Peyer's patch (tissue), 4 donors: ENCODE measurements at regions not wholly inside any gene's neighbourhood (a gene's known extent, or its start where the extent isn't known, plus 50 kb on each side); places are given as distances from the start of the nearest gene placed in this dataset.
"Not testable (repeated sequence)": the region's sequence is repeated elsewhere in the genome, so short reads cannot be mapped to it uniquely, and the experiment has no call there.

ENCODE experiments used
- DNase-seq, 3 donors: peaks; one replicate each; pipeline ENCODE4 v3.0.0-alpha.2; 2017 to 2019
- H3K27ac ChIP-seq, 4 donors: fragments of 200-600 bp; sonication (generic); one replicate each; pipeline ENCODE4 v1.5.1; 2016 to 2019
- H3K27me3 ChIP-seq, 2 donors: fragments of 200-600 bp; sonication (generic); one replicate each; pipeline ENCODE4 v1.5.1; 2019
- H3K36me3 ChIP-seq, 3 donors: fragments of 200-600 bp; sonication (generic); one replicate each; pipeline ENCODE4 v1.5.1; 2016 to 2019
- H3K4me1 ChIP-seq, 4 donors: fragments of 200-600 bp; sonication (generic); one replicate each; pipeline ENCODE4 v1.5.1; 2016 to 2019
- H3K4me3 ChIP-seq, 4 donors: fragments of 200-600 bp; sonication (generic); 1 replicate in 3 of 4; 2 replicates in 1 of 4; pipeline ENCODE4 v1.5.1; 2016 to 2019; ENCODE audit warnings: mild to moderate bottlenecking in 1 of 4
- H3K9me3 ChIP-seq, 4 donors: fragments of 200-600 bp; sonication (generic); one replicate each; pipeline ENCODE4 v1.5.1; 2016 to 2019; ENCODE audit warnings: mild to moderate bottlenecking in 1 of 4
- CTCF ChIP-seq, 6 experiments: fragments of 450-650 bp in 4 of 6; fragments of 200-600 bp in 2 of 6; sonication (generic) in 1 of 6; IDR thresholded peaks; one replicate each; pipeline ENCODE4 v1.5.1; 2017 to 2019; ENCODE audit warnings: antibody characterized with exemption in 6 of 6, mild to moderate bottlenecking in 3 of 6, moderate library complexity in 1 of 6
- POLR2A ChIP-seq, 2 donors: fragments of 450-650 bp; IDR thresholded peaks; one replicate each; pipeline ENCODE4 v1.5.1; 2017; ENCODE audit warnings: antibody characterized with exemption in 2 of 2, mild to moderate bottlenecking in 2 of 2, moderate library complexity in 2 of 2

GRCh38 chr7:45306752-45307305 lies 149.2 kb downstream of the RAMP3 start:
- no peak for DNase-seq
- TF ChIP-seq POLR2A (IDR thresholded peaks at IDR 0.05) (no peak), CTCF (IDR thresholded peaks at IDR 0.05) (no peak)
- Histone ChIP-seq H3K9me3 (peaks cover 0 to 4% (median 0%) of the 10 kb centered on the region in 4 donors), H3K27me3 (no peaks in the 10 kb centered on the region), H3K4me3 (no peak overlapping the region), H3K27ac (no peak overlapping the region), H3K36me3 (no peaks in the 10 kb centered on the region), H3K4me1 (no peaks in the 10 kb centered on the region)

- Histone ChIP-seq H3K4me1 (no peaks in the 10 kb centered on the region), H3K9me3 (peaks cover 0 to 9% (median 3%) of the 10 kb centered on the region in 4 donors), H3K4me3 (no peak overlapping the region), H3K27me3 (no peaks in the 10 kb centered on the region), H3K27ac (no peak overlapping the region), H3K36me3 (no peaks in the 10 kb centered on the region)
- no peak for DNase-seq
- TF ChIP-seq POLR2A (IDR thresholded peaks at IDR 0.05) (no peak), CTCF (IDR thresholded peaks at IDR 0.05) (no peak)
These were observed 154.0 kb downstream of the RAMP3 start for GRCh38 chr7:45311597-45311996.

- not testable (repeated sequence) for H3K4me3 ChIP-seq, H3K27me3 ChIP-seq, DNase-seq, H3K36me3 ChIP-seq, H3K27ac ChIP-seq, H3K9me3 ChIP-seq, H3K4me1 ChIP-seq
These were observed 157.9 kb downstream of the RAMP3 start for GRCh38 chr7:45315512-45315911.

- no peak for DNase-seq
- Histone ChIP-seq H3K27ac (no peak overlapping the region), H3K4me1 (no peaks in the 10 kb centered on the region), H3K36me3 (no peaks in the 10 kb centered on the region), H3K4me3 (no peak overlapping the region), H3K27me3 (no peaks in the 10 kb centered on the region), H3K9me3 (no peaks in the 10 kb centered on the region)
- TF ChIP-seq POLR2A (IDR thresholded peaks at IDR 0.05) (no peak), CTCF (IDR thresholded peaks at IDR 0.05) (no peak)
These were observed 167.2 kb downstream of the RAMP3 start for GRCh38 chr7:45324683-45325237.

GRCh38 chr7:45325378-45325777 lies 167.8 kb downstream of the RAMP3 start:
- H3K4me3 ChIP-seq = no peak overlapping the region
- H3K27me3 ChIP-seq = no peaks in the 10 kb centered on the region
- no peaks in the 10 kb centered on the region for H3K36me3 ChIP-seq
- TF ChIP-seq CTCF (IDR thresholded peaks at IDR 0.05) (no peak), POLR2A (IDR thresholded peaks at IDR 0.05) (no peak)
- H3K4me1 ChIP-seq = no peaks in the 10 kb centered on the region
- H3K9me3 ChIP-seq = no peaks in the 10 kb centered on the region
- no peak for DNase-seq
- H3K27ac ChIP-seq = no peak overlapping the region

- Histone ChIP-seq H3K9me3 (no peaks in the 10 kb centered on the region), H3K4me1 (no peaks in the 10 kb centered on the region), H3K27me3 (no peaks in the 10 kb centered on the region), H3K27ac (no peak overlapping the region), H3K36me3 (no peaks in the 10 kb centered on the region), H3K4me3 (no peak overlapping the region)
- DNase-seq = no peak
- TF ChIP-seq CTCF (IDR thresholded peaks at IDR 0.05) (no peak), POLR2A (IDR thresholded peaks at IDR 0.05) (no peak)
These were observed 170.9 kb downstream of the RAMP3 start for GRCh38 chr7:45328403-45328981.
